ENCODE measurements at regions not wholly inside any gene's neighbourhood (a gene's known extent, or its start where the extent isn't known, plus 50 kb on each side); places are given as distances from the start of the nearest gene placed in this dataset.

GRCh38 chr2:35000453-35000852 lies 1355.1 kb upstream of the CRIM1 start:
- POLR2A ChIA-PET (ENCODE audit: low non-redundant PET), result no interaction called here
- H3K27ac ChIP-seq, result no peak overlapping the region
- CTCF ChIA-PET, result no interaction called here
- no peak for DNase-seq (ENCODE audit: low spot score)
- no peak for TF ChIP-seq CTCF (conservative IDR thresholded peaks at IDR 0.05; ENCODE audit: low read depth)

- no peak for TF ChIP-seq CTCF (conservative IDR thresholded peaks at IDR 0.05; ENCODE audit: low read depth)
- CTCF ChIA-PET, result no interaction called here
- POLR2A ChIA-PET (ENCODE audit: low non-redundant PET), result no interaction called here
- no peak overlapping the region for H3K27ac ChIP-seq
- no peak for DNase-seq (ENCODE audit: low spot score)
Observed at GRCh38 chr2:34998741-34999140, 1356.8 kb upstream of the CRIM1 start.

GRCh38 chr2:34997779-34998178 lies 1357.8 kb upstream of the CRIM1 start:
- TF ChIP-seq CTCF (conservative IDR thresholded peaks at IDR 0.05; ENCODE audit: low read depth), result no peak
- no peak overlapping the region for H3K27ac ChIP-seq
- CTCF ChIA-PET, result no interaction called here
- POLR2A ChIA-PET (ENCODE audit: low non-redundant PET), result no interaction called here
- no peak for DNase-seq (ENCODE audit: low spot score)

GRCh38 chr2:34995196-34995595 lies 1360.4 kb upstream of the CRIM1 start:
- POLR2A ChIA-PET (ENCODE audit: low non-redundant PET), result no interaction called here
- DNase-seq (ENCODE audit: low spot score), result no peak
- H3K27ac ChIP-seq, result no peak overlapping the region
- TF ChIP-seq CTCF (conservative IDR thresholded peaks at IDR 0.05; ENCODE audit: low read depth), result no peak
- CTCF ChIA-PET, result interaction anchor here (0.6 to 1.5 kb wide), 2 partner anchors 15 to 549 kb away, joined by 3 read pairs; no protein-coding TSS in a partner anchor

GRCh38 chr2:34991508-34992274 lies 1363.9 kb upstream of the CRIM1 start:
- H3K27ac ChIP-seq, result no peak overlapping the region
- no peak for DNase-seq (ENCODE audit: low spot score)
- ChIA-PET CTCF (no interaction called here), POLR2A (ENCODE audit: low non-redundant PET) (no interaction called here)
- no peak for TF ChIP-seq CTCF (conservative IDR thresholded peaks at IDR 0.05; ENCODE audit: low read depth)

- POLR2A ChIA-PET (ENCODE audit: low non-redundant PET), result no interaction called here
- no peak for TF ChIP-seq CTCF (conservative IDR thresholded peaks at IDR 0.05; ENCODE audit: low read depth)
- no peak overlapping the region for H3K27ac ChIP-seq
- no peak for DNase-seq (ENCODE audit: low spot score)
- CTCF ChIA-PET, result no interaction called here
Observed at GRCh38 chr2:34985474-34985873, 1370.1 kb upstream of the CRIM1 start.
